ENCODE measurements at regions not wholly inside any gene's neighbourhood (a gene's known extent, or its start where the extent isn't known, plus 50 kb on each side); places are given as distances from the start of the nearest gene placed in this dataset.

DNA sequence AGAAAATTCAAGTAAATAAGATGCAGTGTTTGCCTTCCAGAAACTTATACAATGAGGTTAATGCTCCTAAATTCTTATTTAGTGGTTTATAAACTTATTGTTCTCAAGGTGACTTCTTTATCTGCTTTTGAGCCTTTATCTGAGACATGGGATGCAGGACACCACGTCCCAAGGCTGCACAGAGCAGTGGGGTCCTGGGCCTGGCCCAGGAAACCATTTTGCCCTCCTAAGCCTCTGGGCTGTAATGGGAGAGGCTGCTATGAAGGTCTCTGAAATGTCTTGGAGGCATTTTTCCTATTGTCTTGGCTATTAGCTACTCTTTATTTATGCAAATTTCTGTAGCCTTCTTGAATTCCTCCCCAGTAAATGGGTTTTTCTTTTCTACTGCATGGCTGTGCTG lies 652.6 kb upstream of the SETBP1 start:
- H3K14ac ChIP-seq (ENCODE audit: low read length) = no peak overlapping the region
- no peak overlapping the region for H2AK5ac ChIP-seq (ENCODE audit: low read depth, low read length)
- H4K91ac ChIP-seq (ENCODE audit: low read depth, low read length, poor library complexity) = no peak overlapping the region
- H2BK5ac ChIP-seq (ENCODE audit: low read length) = no peak overlapping the region
- peaks cover 2 to 13% of the 10 kb centered on the region in 2 donors for H3K9me3 ChIP-seq (replicated peaks in 1 of 2; ENCODE audit: control insufficient read depth in 2 of 2, insufficient read depth in 1 of 2, low read depth in 1 of 2, low read length in 2 of 2)
- no peaks in the 10 kb centered on the region for H3K79me1 ChIP-seq (ENCODE audit: low read depth, low read length)
- H3K27ac ChIP-seq (replicated peaks; ENCODE audit: low read length) = no peak overlapping the region
- no peak overlapping the region for H3K4me3 ChIP-seq (ENCODE audit: low read length in 2 of 2)
- H3K18ac ChIP-seq (ENCODE audit: low read length) = no peak overlapping the region
- peaks cover 2 to 4% of the 10 kb centered on the region in 2 donors for H3K4me1 ChIP-seq (ENCODE audit: control insufficient read depth in 2 of 2, insufficient read depth in 1 of 2, low read depth in 1 of 2, low read length in 2 of 2)
- H4K8ac ChIP-seq (ENCODE audit: low read depth, low read length) = no peak overlapping the region
- no peak overlapping the region for H2BK12ac ChIP-seq (ENCODE audit: low read length)
- H3K27me3 ChIP-seq (ENCODE audit: control insufficient read depth in 3 of 3, insufficient read depth in 3 of 3, low read depth in 1 of 3, low read length in 3 of 3) = no peaks in the 10 kb centered on the region
- no peak overlapping the region for H3K4me2 ChIP-seq (ENCODE audit: insufficient read depth, low read length, poor library complexity, severe bottlenecking)
- no peaks in the 10 kb centered on the region for H3K36me3 ChIP-seq (replicated peaks in 1 of 2; ENCODE audit: control insufficient read depth in 2 of 2, insufficient read depth in 2 of 2, low read length in 2 of 2)
- WGBS, 2 donors (ENCODE audit: extremely low coverage in 2 of 2, insufficient read length in 2 of 2, insufficient replicate concordance in 1 of 2) = no CpG with 5 or more reads among the region's 1 CpG
- no peak overlapping the region for H3K4ac ChIP-seq (ENCODE audit: low read length)
- H2AFZ ChIP-seq (ENCODE audit: low read length) = no peak overlapping the region
- no peak overlapping the region for H3K23ac ChIP-seq (ENCODE audit: low read depth, low read length, poor library complexity)
- H3K9ac ChIP-seq (ENCODE audit: low read depth, low read length, poor library complexity) = no peak overlapping the region
- H2BK120ac ChIP-seq (ENCODE audit: low read depth, low read length) = no peak overlapping the region
- no peak for DNase-seq (ENCODE audit: low spot score)
- no peak overlapping the region for H2BK15ac ChIP-seq (ENCODE audit: low read length)

- no peak overlapping the region for H3K4me3 ChIP-seq (ENCODE audit: low read length in 2 of 2)
- H3K27ac ChIP-seq (replicated peaks; ENCODE audit: low read length) = no peak overlapping the region
- H2BK5ac ChIP-seq (ENCODE audit: low read length) = no peak overlapping the region
- H3K4me2 ChIP-seq (ENCODE audit: insufficient read depth, low read length, poor library complexity, severe bottlenecking) = no peak overlapping the region
- H2BK120ac ChIP-seq (ENCODE audit: low read depth, low read length) = no peak overlapping the region
- no peak overlapping the region for H2BK12ac ChIP-seq (ENCODE audit: low read length)
- no peaks in the 10 kb centered on the region for H3K36me3 ChIP-seq (replicated peaks in 1 of 2; ENCODE audit: control insufficient read depth in 2 of 2, insufficient read depth in 2 of 2, low read length in 2 of 2)
- H3K9me3 ChIP-seq (replicated peaks in 1 of 2; ENCODE audit: control insufficient read depth in 2 of 2, insufficient read depth in 1 of 2, low read depth in 1 of 2, low read length in 2 of 2) = peaks cover 2 to 13% of the 10 kb centered on the region in 2 donors
- DNase-seq (ENCODE audit: low spot score) = no peak
- no peak overlapping the region for H2AK5ac ChIP-seq (ENCODE audit: low read depth, low read length)
- no peak overlapping the region for H3K14ac ChIP-seq (ENCODE audit: low read length)
- no peak overlapping the region for H3K23ac ChIP-seq (ENCODE audit: low read depth, low read length, poor library complexity)
- no peak overlapping the region for H2BK15ac ChIP-seq (ENCODE audit: low read length)
- H3K4me1 ChIP-seq (ENCODE audit: control insufficient read depth in 2 of 2, insufficient read depth in 1 of 2, low read depth in 1 of 2, low read length in 2 of 2) = peaks cover 4 to 5% of the 10 kb centered on the region in 2 donors
- H3K27me3 ChIP-seq (ENCODE audit: control insufficient read depth in 3 of 3, insufficient read depth in 3 of 3, low read depth in 1 of 3, low read length in 3 of 3) = no peaks in the 10 kb centered on the region
- H3K4ac ChIP-seq (ENCODE audit: low read length) = no peak overlapping the region
- no peak overlapping the region for H3K9ac ChIP-seq (ENCODE audit: low read depth, low read length, poor library complexity)
- no peak overlapping the region for H4K91ac ChIP-seq (ENCODE audit: low read depth, low read length, poor library complexity)
- WGBS, 2 donors (ENCODE audit: extremely low coverage in 2 of 2, insufficient read length in 2 of 2, insufficient replicate concordance in 1 of 2) = no CpG with 5 or more reads among the region's 2 CpGs
- no peak overlapping the region for H3K18ac ChIP-seq (ENCODE audit: low read length)
- H4K8ac ChIP-seq (ENCODE audit: low read depth, low read length) = no peak overlapping the region
- no peak overlapping the region for H2AFZ ChIP-seq (ENCODE audit: low read length)
- no peaks in the 10 kb centered on the region for H3K79me1 ChIP-seq (ENCODE audit: low read depth, low read length)
Observed at GRCh38 chr18:44031063-44031462, 649.6 kb upstream of the SETBP1 start.

- DNase-seq (ENCODE audit: low spot score) = peak; percentile 5
- Histone ChIP-seq H2BK120ac (ENCODE audit: low read depth, low read length) (no peak overlapping the region), H4K8ac (ENCODE audit: low read depth, low read length) (peak overlapping the region; percentile 30), H3K18ac (ENCODE audit: low read length) (no peak overlapping the region), H3K9me3 (replicated peaks in 1 of 2; ENCODE audit: control insufficient read depth in 2 of 2, insufficient read depth in 1 of 2, low read depth in 1 of 2, low read length in 2 of 2) (peaks cover 0 to 3% of the 10 kb centered on the region in 2 donors), H3K79me1 (ENCODE audit: low read depth, low read length) (no peaks in the 10 kb centered on the region), H2AFZ (ENCODE audit: low read length) (peak overlapping the region; percentile 69), H3K23ac (ENCODE audit: low read depth, low read length, poor library complexity) (no peak overlapping the region), H3K4ac (ENCODE audit: low read length) (no peak overlapping the region), H2BK12ac (ENCODE audit: low read length) (no peak overlapping the region), H2AK5ac (ENCODE audit: low read depth, low read length) (no peak overlapping the region), H2BK15ac (ENCODE audit: low read length) (no peak overlapping the region), H3K36me3 (replicated peaks in 1 of 2; ENCODE audit: control insufficient read depth in 2 of 2, insufficient read depth in 2 of 2, low read length in 2 of 2) (no peaks in the 10 kb centered on the region), H3K4me3 (ENCODE audit: low read length in 2 of 2) (no peak overlapping the region), H3K27ac (replicated peaks; ENCODE audit: low read length) (peak overlapping the region; percentile 48), H3K14ac (ENCODE audit: low read length) (no peak overlapping the region), H3K27me3 (ENCODE audit: control insufficient read depth in 3 of 3, insufficient read depth in 3 of 3, low read depth in 1 of 3, low read length in 3 of 3) (no peaks in the 10 kb centered on the region), H3K9ac (ENCODE audit: low read depth, low read length, poor library complexity) (no peak overlapping the region), H2BK5ac (ENCODE audit: low read length) (no peak overlapping the region), H3K4me2 (ENCODE audit: insufficient read depth, low read length, poor library complexity, severe bottlenecking) (no peak overlapping the region), H3K4me1 (ENCODE audit: control insufficient read depth in 2 of 2, insufficient read depth in 1 of 2, low read depth in 1 of 2, low read length in 2 of 2) (peaks cover 4 to 6% of the 10 kb centered on the region in 2 donors), H4K91ac (ENCODE audit: low read depth, low read length, poor library complexity) (no peak overlapping the region)
- no CpG with 5 or more reads among the region's 6 CpGs for WGBS, 2 donors (ENCODE audit: extremely low coverage in 2 of 2, insufficient read length in 2 of 2, insufficient replicate concordance in 1 of 2)
Observed at GRCh38 chr18:44033144-44033701, 647.5 kb upstream of the SETBP1 start.

DNA sequence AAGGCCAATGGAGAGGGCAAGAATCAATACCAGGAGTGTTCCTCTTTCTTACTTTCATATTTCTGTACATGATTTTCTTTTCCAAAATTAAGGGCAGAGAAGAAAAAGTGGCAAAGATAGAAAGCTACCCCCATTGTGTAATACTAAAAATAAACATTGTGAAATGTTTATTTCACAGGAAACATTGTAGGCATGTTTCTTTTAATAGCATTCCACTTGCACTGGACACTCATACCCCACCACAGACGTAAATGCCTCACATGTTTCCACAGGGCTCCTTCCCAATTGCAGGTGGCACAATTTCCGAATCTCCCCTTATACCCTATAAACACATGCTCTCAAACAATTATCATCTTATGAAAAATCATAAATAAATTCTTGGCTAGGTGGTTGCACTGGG lies 645.1 kb upstream of the SETBP1 start:
- WGBS, 2 donors (ENCODE audit: extremely low coverage in 2 of 2, insufficient read length in 2 of 2, insufficient replicate concordance in 1 of 2) = no CpG with 5 or more reads among the region's 2 CpGs
- Histone ChIP-seq H2BK15ac (ENCODE audit: low read length) (no peak overlapping the region), H3K4me1 (ENCODE audit: control insufficient read depth in 2 of 2, insufficient read depth in 1 of 2, low read depth in 1 of 2, low read length in 2 of 2) (peaks cover 4 to 6% of the 10 kb centered on the region in 2 donors)

More for the DNA sequence above, 645.1 kb upstream of the SETBP1 start:
- Histone ChIP-seq H2BK5ac (ENCODE audit: low read length) (no peak overlapping the region), H3K9ac (ENCODE audit: low read depth, low read length, poor library complexity) (no peak overlapping the region), H3K4me2 (ENCODE audit: insufficient read depth, low read length, poor library complexity, severe bottlenecking) (no peak overlapping the region), H3K36me3 (replicated peaks in 1 of 2; ENCODE audit: control insufficient read depth in 2 of 2, insufficient read depth in 2 of 2, low read length in 2 of 2) (no peaks in the 10 kb centered on the region), H4K8ac (ENCODE audit: low read depth, low read length) (no peak overlapping the region), H3K79me1 (ENCODE audit: low read depth, low read length) (no peaks in the 10 kb centered on the region), H4K91ac (ENCODE audit: low read depth, low read length, poor library complexity) (no peak overlapping the region), H3K4ac (ENCODE audit: low read length) (no peak overlapping the region), H2BK12ac (ENCODE audit: low read length) (no peak overlapping the region), H3K27me3 (ENCODE audit: control insufficient read depth in 3 of 3, insufficient read depth in 3 of 3, low read depth in 1 of 3, low read length in 3 of 3) (no peaks in the 10 kb centered on the region), H3K23ac (ENCODE audit: low read depth, low read length, poor library complexity) (no peak overlapping the region), H3K9me3 (replicated peaks in 1 of 2; ENCODE audit: control insufficient read depth in 2 of 2, insufficient read depth in 1 of 2, low read depth in 1 of 2, low read length in 2 of 2) (no peaks in the 10 kb centered on the region), H2BK120ac (ENCODE audit: low read depth, low read length) (no peak overlapping the region), H3K14ac (ENCODE audit: low read length) (no peak overlapping the region), H3K18ac (ENCODE audit: low read length) (no peak overlapping the region), H3K27ac (replicated peaks; ENCODE audit: low read length) (no peak overlapping the region), H3K4me3 (ENCODE audit: low read length in 2 of 2) (no peak overlapping the region), H2AFZ (ENCODE audit: low read length) (no peak overlapping the region), H2AK5ac (ENCODE audit: low read depth, low read length) (no peak overlapping the region)
- no peak for DNase-seq (ENCODE audit: low spot score)
